Endometrial microvascular endothelial cells (primary cell): ENCODE measurements at regions not wholly inside any gene's neighbourhood (a gene's known extent, or its start where the extent isn't known, plus 50 kb on each side); places are given as distances from the start of the nearest gene placed in this dataset.

Experiments used
- in situ Hi-C: cut with HindIII; loops from 2 replicates; pipeline ENCODE4 v1.10.0; 2017; ENCODE audit warnings: low sequenced_read_pairs, low pct_unique_long_range_greater_than_20kb; ENCODE audit errors: inconsistent ontology term

DNA sequence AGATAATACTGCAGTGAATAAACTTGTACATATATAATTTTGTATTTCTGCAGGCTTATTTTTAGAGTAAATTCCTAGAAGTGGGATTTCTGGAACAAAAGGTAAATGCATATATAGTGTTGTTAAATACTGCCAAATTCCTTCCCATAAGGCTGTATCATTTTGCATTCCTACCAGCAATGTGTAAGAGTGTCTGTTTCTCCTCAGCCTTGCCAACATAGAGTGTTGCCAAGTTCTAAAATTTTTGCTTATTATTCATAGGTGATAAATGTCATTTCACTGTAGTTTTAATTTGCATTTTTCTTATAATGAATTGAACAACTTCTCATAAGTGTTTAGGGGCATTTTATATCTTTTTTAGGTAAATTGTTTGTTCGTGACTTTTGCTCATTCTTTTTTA lies 174.2 kb upstream of the ZBED5 start:
- in situ Hi-C loops: loop anchor here (10.0 kb wide), 1 partner anchor 763 kb away; no protein-coding TSS in a partner anchor

DNA sequence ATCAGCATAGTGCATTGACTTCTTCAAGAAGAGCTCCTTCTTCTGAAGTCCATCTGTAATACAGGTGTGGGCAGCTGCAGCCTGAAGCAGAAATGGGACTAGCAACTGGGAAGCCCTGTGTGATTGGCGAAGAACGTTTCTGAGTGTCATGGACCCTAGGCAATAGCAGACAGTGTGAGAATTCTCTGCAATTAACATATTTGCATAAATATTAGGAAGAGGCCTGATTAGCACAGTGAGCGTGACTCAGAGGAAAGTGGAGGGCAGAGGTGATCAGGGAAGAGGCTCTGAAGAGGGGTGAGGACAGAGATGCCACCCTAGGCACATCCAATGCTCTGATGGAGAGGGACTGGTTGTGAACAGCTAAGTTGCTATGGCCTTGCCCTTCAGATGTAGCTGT lies 171.2 kb upstream of the ZBED5 start:
- in situ Hi-C loops: no loop called here

DNA sequence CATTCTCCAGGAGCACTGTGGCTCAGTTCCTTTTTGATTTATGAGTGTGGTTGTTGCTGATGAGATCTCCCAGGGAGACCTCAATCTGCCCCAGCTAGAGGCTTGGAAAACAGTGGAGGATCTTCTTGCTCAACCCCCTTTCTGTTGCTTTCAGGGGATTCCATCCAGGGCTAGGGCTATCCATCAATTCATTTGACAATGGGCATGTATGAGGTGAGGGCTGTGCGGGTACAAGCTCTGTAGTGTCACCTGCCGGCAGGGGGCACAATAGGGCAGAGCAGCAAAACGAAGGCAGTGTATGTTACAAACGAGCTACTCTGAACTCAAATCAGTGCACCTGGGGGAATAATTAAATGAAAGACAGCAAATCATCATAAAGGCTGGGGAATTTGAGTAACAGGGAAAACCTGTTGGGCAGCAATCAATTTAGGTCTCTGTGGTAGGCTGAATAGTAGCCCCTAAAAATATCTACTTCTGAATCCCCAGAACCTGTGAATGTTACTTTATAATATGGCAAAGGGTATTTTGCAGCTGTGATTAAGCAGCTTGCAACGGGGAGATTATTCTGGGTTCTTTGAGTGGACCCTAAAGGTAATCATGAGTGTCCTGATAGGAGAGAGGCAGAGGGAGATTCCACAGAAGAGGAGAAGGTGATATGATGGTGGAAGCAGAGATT lies 170.3 kb upstream of the ZBED5 start:
- in situ Hi-C loops: no loop called here

GRCh38 chr11:11027288-11027687 lies 169.4 kb upstream of the ZBED5 start:
- in situ Hi-C loops: no loop called here

DNA sequence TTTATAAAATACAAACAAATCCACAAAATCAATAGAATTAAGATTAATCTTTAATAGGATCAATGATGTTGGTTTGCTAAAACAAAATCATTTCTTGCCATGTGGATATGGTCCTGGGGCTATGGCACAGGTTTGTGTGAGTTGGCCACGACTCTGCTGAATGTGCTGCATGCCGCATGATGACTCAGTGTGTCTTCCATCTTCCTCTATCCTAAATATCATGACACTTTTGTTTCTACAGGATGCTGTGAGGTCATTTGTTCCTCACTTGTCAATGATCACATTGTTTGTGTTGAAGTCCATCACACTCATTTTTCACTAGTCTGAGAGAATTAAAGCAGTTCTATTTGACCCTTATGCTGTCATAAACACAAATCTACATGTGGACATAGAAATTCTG lies 167.2 kb upstream of the ZBED5 start:
- in situ Hi-C loops: no loop called here

- in situ Hi-C loops: loop anchor here (25.0 kb wide), 1 partner anchor 235 kb away; no protein-coding TSS in a partner anchor
These were observed 164.4 kb upstream of the ZBED5 start for GRCh38 chr11:11022125-11022730.

DNA sequence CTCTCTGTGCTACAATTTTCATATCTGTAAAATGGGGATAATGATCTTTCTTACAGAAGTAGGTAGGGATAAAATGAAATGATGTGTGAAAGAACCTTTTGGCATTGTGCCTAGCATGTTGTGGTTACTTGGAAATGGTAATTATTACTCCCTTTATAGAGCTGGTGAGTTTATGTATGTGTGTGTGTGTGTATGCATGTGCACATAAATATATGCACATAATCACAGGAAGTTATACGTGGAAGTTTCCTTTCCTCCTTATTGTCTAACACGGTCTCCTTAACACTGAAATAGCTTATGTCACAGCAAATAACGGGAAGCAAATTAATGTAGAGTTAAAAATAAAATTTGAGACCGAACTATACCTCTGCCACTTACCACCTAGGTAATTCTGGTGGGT lies 163.7 kb upstream of the ZBED5 start:
- in situ Hi-C loops: loop anchor here (25.0 kb wide), 1 partner anchor 234 kb away; no protein-coding TSS in a partner anchor

DNA sequence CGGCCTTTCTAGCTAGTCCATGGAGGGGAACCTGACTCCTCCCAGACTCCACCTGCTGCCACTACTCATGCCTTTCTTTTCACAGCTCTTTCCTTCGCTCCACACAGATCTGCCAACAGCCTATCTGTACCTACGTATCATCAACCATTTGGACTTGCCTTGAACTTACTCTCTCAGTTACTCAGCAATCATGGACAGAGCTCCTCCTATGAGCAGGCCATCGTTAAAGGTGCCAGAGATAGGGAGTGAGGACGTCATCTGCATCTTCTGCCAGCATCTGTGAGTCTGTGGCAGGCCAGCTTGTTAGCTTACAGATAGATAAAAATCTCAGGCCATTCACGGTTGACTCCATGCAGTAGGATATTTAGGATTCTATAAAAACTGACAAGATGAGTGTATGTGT lies 162.9 kb upstream of the ZBED5 start:
- in situ Hi-C loops: loop anchor here (25.0 kb wide), 1 partner anchor 233 kb away; no protein-coding TSS in a partner anchor

GRCh38 chr11:11020219-11020726 lies 162.4 kb upstream of the ZBED5 start:
- in situ Hi-C loops: loop anchor here (25.0 kb wide), 1 partner anchor 233 kb away; no protein-coding TSS in a partner anchor

DNA sequence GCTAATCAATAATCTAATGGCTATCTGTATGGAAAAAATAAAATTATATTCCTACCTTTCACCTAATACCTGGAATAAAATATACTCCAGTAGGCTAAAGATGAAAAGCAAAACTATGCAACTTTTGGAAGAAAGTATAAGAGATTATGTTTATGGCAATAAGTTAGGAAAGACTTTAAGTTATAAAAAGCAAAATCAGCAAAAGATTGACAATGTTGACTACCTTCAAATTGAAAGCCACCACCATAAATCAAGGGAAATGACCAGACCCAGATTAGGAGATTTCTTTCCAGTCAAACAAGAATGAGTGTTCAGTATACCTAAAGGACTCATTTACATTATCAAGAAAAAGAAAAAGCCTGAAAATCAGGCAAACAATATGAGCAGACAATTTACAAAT lies 159.1 kb upstream of the ZBED5 start:
- in situ Hi-C loops: loop anchor here (25.0 kb wide), 1 partner anchor 230 kb away; no protein-coding TSS in a partner anchor

DNA sequence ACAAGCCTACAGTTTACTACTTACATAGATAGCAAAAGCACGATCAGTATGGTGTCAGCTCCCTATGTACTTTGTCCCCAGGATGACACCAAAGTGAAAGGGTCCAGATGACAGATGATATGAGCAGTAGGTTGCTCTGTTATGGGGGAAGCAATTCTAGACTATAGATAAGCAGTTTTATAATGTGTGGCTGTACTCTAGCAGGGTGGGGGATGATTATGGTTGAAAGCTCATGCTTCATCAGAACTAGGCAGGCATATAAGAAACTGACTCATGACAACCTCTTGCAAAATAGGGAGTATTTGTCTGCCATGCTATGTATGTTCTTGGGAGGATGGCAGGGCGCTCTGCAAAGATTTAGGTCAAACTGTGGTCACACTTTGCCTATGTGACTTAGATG lies 158.2 kb upstream of the ZBED5 start:
- in situ Hi-C loops: loop anchor here (25.0 kb wide), 1 partner anchor 229 kb away; no protein-coding TSS in a partner anchor

DNA sequence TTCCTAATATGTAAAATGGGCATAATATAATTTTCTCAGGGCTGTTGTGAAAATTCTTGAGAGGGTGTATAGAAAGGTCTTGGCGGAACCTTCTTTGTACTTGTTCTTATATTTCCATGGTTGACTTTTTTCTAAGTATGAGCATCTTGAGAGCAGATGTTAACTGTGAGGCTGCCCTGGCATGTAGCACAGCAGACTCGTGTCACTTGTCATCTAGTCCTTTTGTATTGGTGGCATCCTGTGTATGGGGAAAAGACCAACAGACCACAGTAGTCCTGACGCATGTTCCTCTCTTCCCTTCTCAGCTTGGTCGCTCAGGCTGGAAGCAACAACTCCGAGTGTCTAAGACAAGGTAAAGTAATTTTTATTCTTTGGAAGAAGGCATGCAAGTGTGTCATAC lies 153.8 kb upstream of the ZBED5 start:
- in situ Hi-C loops: loop anchor here (25.0 kb wide), 1 partner anchor 224 kb away; no protein-coding TSS in a partner anchor

DNA sequence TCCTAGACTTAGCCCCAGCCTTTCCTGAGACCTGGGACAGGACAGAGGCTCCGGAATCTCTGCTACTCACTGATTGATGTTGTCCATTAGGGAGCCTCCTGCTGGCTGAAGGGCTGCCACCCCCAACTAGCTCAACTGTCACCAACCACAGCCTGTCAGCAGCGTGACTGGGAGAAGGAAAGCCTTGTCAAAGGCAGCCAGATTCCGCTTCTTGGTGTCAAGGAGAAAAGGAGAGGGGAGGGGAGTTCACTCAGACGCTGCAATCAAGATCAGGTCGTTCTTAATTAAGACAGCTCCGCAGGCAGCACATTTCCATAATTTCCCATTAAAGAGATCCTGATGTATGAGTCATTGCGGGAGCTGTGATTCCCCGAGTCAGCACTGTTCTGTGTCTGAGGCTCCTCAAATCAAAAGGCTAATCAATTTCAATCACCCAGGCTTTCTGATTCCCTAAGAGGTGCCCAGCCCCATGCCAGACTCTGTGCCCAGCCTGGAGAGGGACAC lies 152.8 kb upstream of the ZBED5 start:
- in situ Hi-C loops: loop anchor here (25.0 kb wide), 1 partner anchor 223 kb away; no protein-coding TSS in a partner anchor

DNA sequence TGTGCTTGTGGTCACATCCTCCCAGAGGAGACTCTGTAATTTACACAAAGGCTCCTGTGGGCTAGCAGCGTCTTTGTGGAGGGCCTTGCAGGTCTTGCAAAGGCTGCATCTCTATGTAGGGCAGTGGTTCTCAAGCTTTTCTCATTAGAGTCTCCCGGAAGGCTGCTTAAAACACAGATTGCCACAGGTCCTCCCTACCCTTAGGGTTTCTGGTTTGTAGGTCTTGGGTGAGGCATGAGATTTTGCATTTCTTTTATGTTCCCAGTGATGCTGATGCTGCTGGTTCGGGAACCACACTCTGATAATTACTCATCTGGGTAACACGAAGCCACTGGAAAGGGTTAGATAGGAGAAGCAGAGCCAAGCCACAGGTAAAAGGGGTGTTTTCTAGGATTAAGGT lies 151.3 kb upstream of the ZBED5 start:
- in situ Hi-C loops: loop anchor here (25.0 kb wide), 1 partner anchor 222 kb away; no protein-coding TSS in a partner anchor

DNA sequence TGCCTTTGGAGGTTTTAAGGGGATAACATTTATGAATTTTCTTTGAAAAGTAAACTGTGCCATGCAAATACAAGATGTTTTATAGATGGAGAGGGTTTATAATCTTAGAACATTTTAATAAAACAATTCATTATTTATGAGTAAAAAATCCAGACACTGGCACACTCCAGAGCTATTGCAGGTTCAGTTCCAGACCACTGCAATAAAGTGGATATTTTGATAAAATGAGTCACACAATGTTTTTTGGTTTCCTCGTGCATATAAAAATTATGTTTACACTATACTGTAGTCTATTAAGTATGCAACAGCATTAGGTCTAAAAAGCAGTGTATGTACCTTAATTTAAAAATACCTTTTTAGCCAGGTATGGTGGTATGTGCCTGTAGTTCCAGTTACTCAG lies 146.2 kb upstream of the ZBED5 start:
- in situ Hi-C loops: loop anchor here (25.0 kb wide), 1 partner anchor 217 kb away; no protein-coding TSS in a partner anchor

- in situ Hi-C loops: loop anchor here (25.0 kb wide), 1 partner anchor 216 kb away; no protein-coding TSS in a partner anchor
These were observed 145.4 kb upstream of the ZBED5 start for GRCh38 chr11:11003226-11003625.

DNA sequence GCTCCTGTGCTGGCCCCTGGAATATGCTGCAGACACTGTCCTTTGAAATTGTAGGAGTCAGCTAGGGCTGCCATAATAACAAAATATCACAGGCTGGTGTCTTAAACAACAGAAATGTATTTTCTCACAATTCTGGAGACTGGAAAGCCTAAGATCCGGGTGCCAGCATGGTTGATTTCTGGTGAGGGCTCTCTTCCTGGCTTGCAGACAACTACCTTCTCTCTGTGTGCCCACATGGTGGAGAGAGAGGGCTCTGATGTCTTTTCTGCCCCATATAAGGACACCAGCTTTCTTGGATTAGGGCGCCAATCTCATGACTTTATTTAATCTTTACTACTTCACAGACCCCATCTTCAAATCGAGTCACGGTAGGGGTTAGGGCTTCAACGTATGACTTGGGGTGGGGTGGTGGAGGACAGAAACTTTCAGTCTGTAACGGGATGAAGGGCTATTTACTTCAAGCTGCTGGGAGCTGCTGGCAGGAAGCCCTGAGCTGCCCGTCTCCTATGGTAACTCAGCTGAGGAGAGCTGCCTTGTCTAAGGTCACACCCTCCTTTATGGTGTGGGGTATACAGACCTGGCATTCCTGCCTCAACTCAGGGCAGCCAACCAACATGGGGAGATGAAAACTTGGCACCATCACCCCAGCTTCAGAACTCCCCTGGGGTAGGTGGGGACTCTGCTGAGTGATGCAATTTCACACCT lies 142.9 kb upstream of the ZBED5 start:
- in situ Hi-C loops: loop anchor here (25.0 kb wide), 1 partner anchor 213 kb away; no protein-coding TSS in a partner anchor

DNA sequence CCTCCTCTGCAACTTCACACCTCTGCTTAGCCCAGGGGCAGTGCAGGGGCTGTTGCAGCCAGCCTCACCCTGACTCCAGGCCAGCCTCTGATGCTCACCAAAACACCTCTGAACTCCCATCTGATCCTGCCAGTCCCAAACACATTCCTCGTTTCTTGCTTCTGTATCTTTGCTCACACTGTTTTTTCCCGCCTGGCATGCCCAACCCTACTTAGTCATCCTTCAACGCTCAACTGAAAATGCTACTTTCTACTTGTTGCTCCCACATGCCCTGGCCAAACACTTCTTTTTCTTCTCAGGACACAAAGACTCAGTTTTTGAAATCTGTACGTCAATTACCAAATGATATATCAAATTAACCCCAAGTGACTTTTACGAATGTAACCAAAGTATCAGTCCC lies 140.8 kb upstream of the ZBED5 start:
- in situ Hi-C loops: no loop called here

DNA sequence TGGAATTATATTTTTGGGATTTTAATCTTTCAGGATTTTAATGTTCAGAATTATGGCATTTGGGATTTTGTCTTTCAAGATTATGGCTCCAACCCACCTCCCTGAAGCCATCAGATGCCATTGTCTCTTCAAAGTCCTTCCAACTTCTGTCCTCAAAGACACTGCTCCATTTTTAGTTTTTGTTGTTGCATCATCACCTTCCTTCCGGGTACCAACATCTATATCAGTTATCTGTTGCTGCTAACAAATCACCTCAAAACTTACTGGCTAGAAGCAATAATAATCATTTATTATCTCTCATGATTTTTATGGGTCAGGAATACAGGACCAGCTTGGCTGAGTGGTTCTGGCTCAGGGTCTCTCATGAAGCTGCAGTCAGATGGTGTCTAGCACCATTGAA lies 138.8 kb upstream of the ZBED5 start:
- in situ Hi-C loops: no loop called here
